ENCODE measurements at regions not wholly inside any gene's neighbourhood (a gene's known extent, or its start where the extent isn't known, plus 50 kb on each side); places are given as distances from the start of the nearest gene placed in this dataset.
A peak's percentile ranks its signal among the peaks of the same experiment; 100 is the strongest.

DNA sequence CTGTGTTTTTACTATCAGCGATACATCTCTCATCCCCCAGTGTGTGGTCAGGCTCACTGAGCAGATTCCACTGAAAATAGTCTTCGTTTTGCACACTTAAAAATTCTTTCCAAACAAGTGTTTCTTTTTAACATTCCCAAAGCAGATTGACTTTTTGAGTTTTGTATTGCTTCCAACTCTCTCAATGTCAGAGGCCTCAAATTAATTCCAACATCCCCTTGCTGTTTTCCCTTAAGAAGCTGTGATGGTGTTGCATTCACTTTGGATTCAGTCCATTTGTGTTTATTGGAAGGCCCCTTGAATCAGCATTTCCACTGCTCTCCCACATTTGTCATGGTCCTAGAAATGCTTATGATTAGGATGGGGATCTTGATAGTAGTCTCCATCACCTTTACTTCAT lies 228.7 kb downstream of the KCNRG start:
- H3K9ac ChIP-seq, result no peak overlapping the region
- 0 out of 2 replicates have a peak, but pooled peaks cover 11% of the 10 kb centered on the region for H3K27me3 ChIP-seq (replicated peaks; ENCODE audit: insufficient read depth)
- H3F3A ChIP-seq (ENCODE audit: insufficient read depth), result peaks cover 20% of the 10 kb centered on the region; the same call in 1 of the 2 replicates
- DNase-seq, result no peak
- H3K36me3 ChIP-seq (ENCODE audit: low read depth), result no peaks in the 10 kb centered on the region
- H4K20me1 ChIP-seq (ENCODE audit: insufficient read depth), result no peaks in the 10 kb centered on the region
- in situ Hi-C loops (cut with MboI), result no loop called here
- H3K4me1 ChIP-seq (ENCODE audit: insufficient read depth), result peaks cover 10% of the 10 kb centered on the region
- H3K9me3 ChIP-seq (ENCODE audit: low read depth), result no peaks in the 10 kb centered on the region
- H3K27ac ChIP-seq, result no peak overlapping the region
- TF ChIP-seq EZH2 (IDR thresholded peaks at IDR 0.05; ENCODE audit: insufficient read depth, poor library complexity, severe bottlenecking) (no peak), EZH2phosphoT487 (IDR thresholded peaks at IDR 0.05; ENCODE audit: insufficient read depth, low read depth) (no peak)
- no peak overlapping the region for H3K4me3 ChIP-seq
- no peaks in the 10 kb centered on the region for H3K79me2 ChIP-seq (ENCODE audit: insufficient read depth)
- H3K4me2 ChIP-seq (ENCODE audit: unreplicated experiment), result no peak overlapping the region
- 81 to 82% methylated on average over 2 of the region's 2 CpGs for WGBS, 2 experiments (ENCODE audit: low coverage in 1 of 2, low lambda C conversion rate in 2 of 2, missing lambda C conversion rate in 2 of 2)
- no peak overlapping the region for H2AFZ ChIP-seq
- H3K9me2 ChIP-seq (ENCODE audit: insufficient read depth), result no peaks in the 10 kb centered on the region

DNA sequence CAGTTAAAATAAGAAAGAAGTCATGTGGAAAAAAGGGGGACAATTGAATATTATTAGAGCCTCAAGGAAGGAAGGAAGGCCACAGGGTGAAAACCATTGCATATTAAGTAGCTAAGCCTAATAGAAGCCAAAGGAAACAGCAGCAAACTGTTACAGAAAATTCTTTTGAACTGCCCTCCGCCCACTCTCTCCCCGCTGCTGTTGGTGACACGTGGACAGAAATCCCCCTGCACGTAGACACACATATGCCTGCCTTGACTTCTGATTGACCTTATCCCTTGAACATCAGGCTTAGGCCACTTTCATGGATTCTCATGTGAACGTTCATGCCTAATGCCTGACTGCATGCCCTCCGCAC lies 229.1 kb downstream of the KCNRG start:
- DNase-seq, result no peak
- no peak overlapping the region for H3K9ac ChIP-seq
- H3K27me3 ChIP-seq (replicated peaks; ENCODE audit: insufficient read depth), result 0 out of 2 replicates have a peak, but pooled peaks cover 11% of the 10 kb centered on the region
- 78% methylated on average over 6 of the region's 6 CpGs for WGBS, 2 experiments (ENCODE audit: low coverage in 1 of 2, low lambda C conversion rate in 2 of 2, missing lambda C conversion rate in 2 of 2)
- no peaks in the 10 kb centered on the region for H3K79me2 ChIP-seq (ENCODE audit: insufficient read depth)
- no peak overlapping the region for H3K27ac ChIP-seq
- TF ChIP-seq EZH2phosphoT487 (IDR thresholded peaks at IDR 0.05; ENCODE audit: insufficient read depth, low read depth) (no peak), EZH2 (IDR thresholded peaks at IDR 0.05; ENCODE audit: insufficient read depth, poor library complexity, severe bottlenecking) (no peak)
- no peaks in the 10 kb centered on the region for H3K9me3 ChIP-seq (ENCODE audit: low read depth)
- no peak overlapping the region for H3K4me2 ChIP-seq (ENCODE audit: unreplicated experiment)
- H3K36me3 ChIP-seq (ENCODE audit: low read depth), result no peaks in the 10 kb centered on the region
- no peaks in the 10 kb centered on the region for H4K20me1 ChIP-seq (ENCODE audit: insufficient read depth)
- peaks cover 20% of the 10 kb centered on the region; the same call in 1 of the 2 replicates for H3F3A ChIP-seq (ENCODE audit: insufficient read depth)
- in situ Hi-C loops (cut with MboI), result no loop called here
- H3K9me2 ChIP-seq (ENCODE audit: insufficient read depth), result no peaks in the 10 kb centered on the region
- H3K4me3 ChIP-seq, result no peak overlapping the region
- no peak overlapping the region for H2AFZ ChIP-seq
- peaks cover 10% of the 10 kb centered on the region for H3K4me1 ChIP-seq (ENCODE audit: insufficient read depth)

DNA sequence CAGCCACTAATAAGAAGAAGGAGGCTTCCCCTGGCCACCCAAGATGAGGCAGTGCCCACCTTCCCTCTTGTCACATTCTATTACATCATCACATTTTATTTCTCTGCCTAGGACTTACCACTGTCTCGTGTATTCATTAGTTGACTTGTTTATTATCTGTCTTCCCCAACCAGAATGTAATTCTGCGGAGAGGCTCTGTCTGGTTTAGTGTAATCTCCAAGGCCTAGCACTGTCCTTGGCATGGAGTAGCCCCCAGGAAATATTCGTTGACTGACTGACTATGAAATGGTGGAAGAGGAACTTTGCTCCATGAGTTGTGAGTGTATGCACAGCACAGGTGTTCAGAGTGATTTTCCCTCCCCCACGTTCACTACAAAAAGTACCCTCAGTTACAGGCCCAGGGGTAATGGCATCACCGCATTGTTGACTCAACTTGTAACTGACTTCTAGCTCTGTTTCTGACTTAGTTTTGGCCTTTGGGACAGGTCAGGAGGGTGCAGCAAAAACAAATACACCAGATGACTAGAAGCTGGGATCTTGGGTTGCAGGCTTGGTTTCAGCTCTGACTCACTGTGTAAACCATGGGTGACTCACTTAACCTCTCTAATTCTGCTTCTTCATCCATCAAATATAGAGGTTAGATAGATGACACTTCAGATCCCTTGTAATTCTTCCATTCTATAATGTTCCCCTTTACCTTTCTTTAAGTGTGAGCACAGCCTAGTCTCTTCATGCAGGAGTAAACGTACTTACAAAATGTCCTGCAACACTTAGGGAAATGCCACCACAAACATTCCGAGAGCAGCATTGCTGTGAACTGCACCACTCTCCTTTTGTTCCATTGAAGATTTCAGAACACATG lies 229.7 kb downstream of the KCNRG start:
- in situ Hi-C loops (cut with MboI), result no loop called here
- no peak overlapping the region for H3K27ac ChIP-seq
- no peak for TF ChIP-seq EZH2 (IDR thresholded peaks at IDR 0.05; ENCODE audit: insufficient read depth, poor library complexity, severe bottlenecking)
- no peak for TF ChIP-seq EZH2phosphoT487 (IDR thresholded peaks at IDR 0.05; ENCODE audit: insufficient read depth, low read depth)

DNA sequence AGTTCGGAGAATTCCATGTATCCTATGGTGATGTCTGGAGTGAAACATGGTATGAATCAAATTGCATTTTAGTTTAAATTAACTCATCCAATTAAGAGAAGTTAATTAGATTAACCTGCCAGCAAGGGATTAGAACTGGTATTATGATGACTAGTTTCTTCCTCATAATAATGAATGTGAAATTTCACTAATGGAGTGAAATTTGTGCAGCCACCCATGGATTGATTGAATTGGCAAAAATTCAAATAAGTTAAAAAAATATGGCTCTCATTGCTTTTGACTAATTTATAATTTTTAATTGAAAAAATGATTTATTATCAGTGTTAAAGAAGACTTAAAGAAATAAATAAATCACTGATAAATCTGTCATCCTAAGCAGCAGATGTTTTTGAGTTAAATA lies 232.0 kb downstream of the KCNRG start:
- no peak for DNase-seq
- WGBS, 2 experiments (ENCODE audit: low coverage in 1 of 2, low lambda C conversion rate in 2 of 2, missing lambda C conversion rate in 2 of 2), result 88 to 93% methylated on average over 1 of the region's 1 CpG

More for the DNA sequence above, 229.7 kb downstream of the KCNRG start:
- peak; percentile 88 for DNase-seq
- WGBS, 2 experiments (ENCODE audit: low coverage in 1 of 2, low lambda C conversion rate in 2 of 2, missing lambda C conversion rate in 2 of 2), result 63 to 65% methylated on average over 7 of the region's 7 CpGs
- no peak overlapping the region for H2AFZ ChIP-seq
- H3K79me2 ChIP-seq (ENCODE audit: insufficient read depth), result no peaks in the 10 kb centered on the region
- H3K9me3 ChIP-seq (ENCODE audit: low read depth), result no peaks in the 10 kb centered on the region
- peaks cover 14% of the 10 kb centered on the region for H3K27me3 ChIP-seq (replicated peaks; ENCODE audit: insufficient read depth)
- H3K9me2 ChIP-seq (ENCODE audit: insufficient read depth), result no peaks in the 10 kb centered on the region
- H3K4me2 ChIP-seq (ENCODE audit: unreplicated experiment), result peak overlapping the region; percentile 16
- peaks cover 20% of the 10 kb centered on the region; the same call in 1 of the 2 replicates for H3F3A ChIP-seq (ENCODE audit: insufficient read depth)
- H3K4me1 ChIP-seq (ENCODE audit: insufficient read depth), result peaks cover 10% of the 10 kb centered on the region
- H3K36me3 ChIP-seq (ENCODE audit: low read depth), result no peaks in the 10 kb centered on the region
- H4K20me1 ChIP-seq (ENCODE audit: insufficient read depth), result no peaks in the 10 kb centered on the region
- H3K4me3 ChIP-seq, result no peak overlapping the region
- no peak overlapping the region for H3K9ac ChIP-seq

More for the DNA sequence above, 232.0 kb downstream of the KCNRG start:
- Histone ChIP-seq H2AFZ (no peak overlapping the region), H3K4me3 (no peak overlapping the region), H3K4me2 (ENCODE audit: unreplicated experiment) (no peak overlapping the region), H3K4me1 (ENCODE audit: insufficient read depth) (peaks cover 10% of the 10 kb centered on the region), H4K20me1 (ENCODE audit: insufficient read depth) (no peaks in the 10 kb centered on the region), H3F3A (ENCODE audit: insufficient read depth) (peaks cover 20% of the 10 kb centered on the region; the same call in 1 of the 2 replicates), H3K27ac (no peak overlapping the region), H3K9ac (no peak overlapping the region), H3K36me3 (ENCODE audit: low read depth) (no peaks in the 10 kb centered on the region), H3K9me3 (ENCODE audit: low read depth) (no peaks in the 10 kb centered on the region), H3K27me3 (replicated peaks; ENCODE audit: insufficient read depth) (peaks cover 36% of the 10 kb centered on the region), H3K9me2 (ENCODE audit: insufficient read depth) (no peaks in the 10 kb centered on the region), H3K79me2 (ENCODE audit: insufficient read depth) (no peaks in the 10 kb centered on the region)
- TF ChIP-seq EZH2 (IDR thresholded peaks at IDR 0.05; ENCODE audit: insufficient read depth, poor library complexity, severe bottlenecking) (no peak), EZH2phosphoT487 (IDR thresholded peaks at IDR 0.05; ENCODE audit: insufficient read depth, low read depth) (no peak)
- in situ Hi-C loops (cut with MboI), result no loop called here

Measured in GM23248 (cell line).